ENCODE measurements at regions not wholly inside any gene's neighbourhood (a gene's known extent, or its start where the extent isn't known, plus 50 kb on each side); places are given as distances from the start of the nearest gene placed in this dataset.

- DNase-seq (ENCODE audit: low spot score), result no peak
These were observed 302.6 kb upstream of the SLC14A2 start for GRCh38 chr18:45312555-45313126.

DNA sequence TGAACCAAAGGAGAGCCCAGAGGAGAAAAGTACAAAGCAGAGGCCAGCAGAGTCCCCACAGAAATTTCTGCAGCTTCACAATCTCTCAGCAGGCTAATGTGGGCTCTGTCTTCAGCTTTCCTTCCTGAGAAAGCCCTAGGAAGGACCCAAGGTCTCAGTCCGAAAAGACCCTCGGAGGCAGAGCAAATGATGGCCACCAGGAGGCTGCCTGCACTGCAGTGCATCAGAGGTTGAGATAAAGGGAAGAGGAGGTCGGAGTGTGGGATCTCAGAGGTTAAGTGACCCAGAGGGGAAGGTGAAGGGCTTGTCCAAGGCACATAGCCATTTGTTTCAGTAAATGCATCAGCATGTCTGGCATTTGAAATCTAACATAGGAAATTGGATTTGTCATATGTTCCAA, 299.1 kb upstream of the SLC14A2 start:
- DNase-seq (ENCODE audit: low spot score), result no peak

- DNase-seq (ENCODE audit: low spot score), result no peak
These were observed 297.2 kb upstream of the SLC14A2 start for GRCh38 chr18:45317948-45318640.

DNA sequence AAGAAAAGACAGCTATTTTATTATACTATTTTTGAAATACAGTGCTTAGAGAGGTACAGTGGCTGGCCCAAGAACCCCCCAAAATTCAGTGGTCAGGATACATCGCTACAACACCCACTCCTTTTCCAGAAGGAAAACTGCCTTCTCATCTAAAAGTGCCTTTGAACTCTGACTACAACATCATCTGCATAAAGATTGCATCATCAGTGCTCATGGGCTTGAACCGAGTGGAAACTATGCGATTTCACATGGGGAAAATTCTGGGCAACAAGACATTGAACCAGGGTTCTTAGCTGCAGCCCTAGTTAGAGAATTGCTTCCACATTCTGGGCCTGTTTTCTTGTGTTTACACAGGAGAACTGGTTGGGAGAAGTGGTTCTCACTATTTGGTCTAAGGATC, 294.6 kb upstream of the SLC14A2 start:
- no peak for DNase-seq (ENCODE audit: low spot score)

GRCh38 chr18:45321520-45321919, 293.8 kb upstream of the SLC14A2 start:
- no peak for DNase-seq (ENCODE audit: low spot score)

DNA sequence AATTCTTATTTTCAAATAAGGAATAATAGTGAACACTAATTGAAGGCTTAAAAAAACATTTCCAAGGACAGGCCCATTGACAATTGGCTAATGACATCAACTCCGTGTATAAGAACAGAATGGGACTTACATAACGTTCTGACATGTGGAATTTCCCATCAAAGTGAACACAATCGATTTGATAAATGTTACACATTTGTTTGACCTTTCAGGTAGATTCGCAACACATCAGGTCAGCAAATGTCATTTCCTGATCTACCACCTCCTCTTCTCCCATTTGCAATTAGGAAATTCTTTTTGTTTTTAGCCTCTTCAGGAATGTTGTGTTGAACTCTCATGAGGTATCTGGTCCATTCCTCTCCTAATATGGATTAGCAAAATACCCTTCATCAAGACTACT, 292.9 kb upstream of the SLC14A2 start:
- DNase-seq (ENCODE audit: low spot score), result no peak

DNA sequence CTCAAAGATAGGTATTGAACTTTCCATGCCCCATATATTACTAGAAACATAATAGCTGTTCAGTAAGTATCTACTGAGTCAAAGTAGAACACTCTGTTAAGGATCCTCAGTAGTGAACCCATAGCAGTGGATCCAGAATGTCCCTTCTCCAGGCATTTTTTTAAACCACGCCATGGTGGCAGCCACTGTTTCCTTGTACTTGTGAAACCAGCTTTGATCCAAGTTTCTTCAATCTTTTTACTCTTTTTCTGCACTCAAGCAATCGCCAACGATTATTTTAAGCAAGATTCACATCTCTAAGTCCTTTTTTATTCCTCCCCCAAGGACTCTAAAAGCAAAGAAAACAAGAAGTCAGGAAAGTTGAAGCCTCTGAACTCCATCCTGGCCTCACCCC, 291.2 kb upstream of the SLC14A2 start:
- no peak for DNase-seq (ENCODE audit: low spot score)

DNA sequence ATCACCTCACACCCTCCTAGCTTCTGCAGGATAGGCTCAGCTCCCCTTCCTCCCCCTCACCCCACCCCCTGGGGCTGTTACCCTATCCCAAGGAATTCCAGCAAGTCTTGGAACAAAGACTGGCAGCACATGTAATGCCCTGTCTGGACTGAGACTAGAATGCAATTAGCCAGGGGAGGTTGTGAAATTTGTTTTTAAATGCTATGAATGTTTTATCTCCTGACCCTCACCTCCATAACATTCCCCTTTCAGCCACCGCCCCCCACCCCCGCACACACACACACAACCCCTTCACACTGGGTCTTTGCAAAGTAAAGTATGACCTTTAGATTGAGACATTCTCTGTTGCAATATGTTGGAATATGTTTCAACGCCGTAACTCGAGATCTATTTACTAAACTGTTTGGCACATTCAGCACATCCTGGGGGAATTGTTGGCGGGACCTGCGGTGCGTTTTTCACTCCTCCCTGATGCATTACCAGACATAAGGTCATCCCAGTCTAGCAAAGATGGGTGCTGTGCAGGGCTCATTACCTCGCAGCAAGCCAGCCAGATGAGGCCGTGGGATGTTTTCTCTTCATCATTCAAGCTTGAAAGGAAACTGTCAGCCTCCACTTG, 290.7 kb upstream of the SLC14A2 start:
- DNase-seq (ENCODE audit: low spot score), result no peak

DNA sequence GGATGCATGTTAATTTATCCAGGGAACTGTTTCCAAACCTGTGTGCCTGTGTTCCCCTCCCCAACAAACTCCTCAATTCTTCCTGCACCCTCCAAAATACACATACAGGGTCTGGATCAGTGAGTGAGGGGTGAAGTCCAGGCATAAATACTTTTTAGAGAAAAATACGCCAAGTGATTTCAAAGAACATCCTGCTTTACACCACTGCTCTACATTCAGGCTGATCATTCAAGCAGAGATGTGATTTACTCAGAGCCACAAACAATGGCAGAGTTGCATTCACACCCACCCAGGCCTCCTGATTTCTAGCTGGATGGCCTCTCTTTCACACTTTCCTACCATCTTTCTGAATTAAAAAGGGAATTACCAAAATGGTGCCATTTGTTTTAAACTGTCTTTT, 289.5 kb upstream of the SLC14A2 start:
- DNase-seq (ENCODE audit: low spot score), result no peak

- DNase-seq (ENCODE audit: low spot score), result no peak
These were observed 288.8 kb upstream of the SLC14A2 start for GRCh38 chr18:45326505-45326904.

DNA sequence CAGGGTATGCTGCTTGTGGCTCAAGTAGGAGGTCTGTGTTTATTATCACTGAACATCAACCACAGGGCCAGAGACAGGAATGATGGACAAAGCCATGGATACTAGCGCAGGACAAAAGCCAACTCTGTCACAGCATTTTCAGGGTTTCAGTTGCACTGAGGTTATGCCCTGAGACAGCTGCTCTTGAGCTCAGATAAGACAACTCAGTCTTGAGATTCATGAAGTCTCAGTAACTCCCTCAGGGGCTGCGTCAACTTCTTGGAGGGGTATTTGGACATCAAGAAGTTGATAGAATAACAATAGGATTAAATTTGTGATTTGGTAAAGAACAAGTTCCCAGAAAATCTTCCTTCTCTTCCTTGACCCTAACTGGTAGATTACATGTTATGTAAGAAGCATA, 287.0 kb upstream of the SLC14A2 start:
- DNase-seq (ENCODE audit: low spot score), result no peak

GRCh38 chr18:45328811-45329210, 286.5 kb upstream of the SLC14A2 start:
- DNase-seq (ENCODE audit: low spot score), result no peak

- no peak for DNase-seq (ENCODE audit: low spot score)
These were observed 286.0 kb upstream of the SLC14A2 start for GRCh38 chr18:45329316-45329715.

- no peak for DNase-seq (ENCODE audit: low spot score)
These were observed 285.1 kb upstream of the SLC14A2 start for GRCh38 chr18:45330170-45330594.

DNA sequence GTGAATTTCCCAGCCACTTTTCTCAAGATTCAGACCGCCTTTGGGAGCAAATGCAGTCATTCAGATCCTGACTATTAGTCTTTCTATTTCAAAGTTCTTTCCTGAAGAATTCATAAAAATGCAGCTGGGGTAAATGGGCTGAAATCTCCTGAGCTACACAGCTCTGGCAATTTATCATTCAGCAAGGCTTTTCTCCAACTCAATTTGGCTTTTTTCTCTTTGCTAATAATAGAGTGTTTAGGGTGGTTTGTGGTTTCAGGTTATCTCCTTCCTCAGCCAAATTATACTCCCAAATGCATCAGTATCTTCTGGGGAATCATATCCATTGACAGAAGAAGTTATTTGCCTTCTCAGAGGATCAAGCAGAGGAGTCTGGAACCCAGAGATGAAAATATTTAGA, 282.4 kb upstream of the SLC14A2 start:
- no peak for DNase-seq (ENCODE audit: low spot score)

GRCh38 chr18:45334191-45334590, 281.1 kb upstream of the SLC14A2 start:
- no peak for DNase-seq (ENCODE audit: low spot score)

GRCh38 chr18:45335282-45336043, 279.8 kb upstream of the SLC14A2 start:
- DNase-seq (ENCODE audit: low spot score), result no peak

DNA sequence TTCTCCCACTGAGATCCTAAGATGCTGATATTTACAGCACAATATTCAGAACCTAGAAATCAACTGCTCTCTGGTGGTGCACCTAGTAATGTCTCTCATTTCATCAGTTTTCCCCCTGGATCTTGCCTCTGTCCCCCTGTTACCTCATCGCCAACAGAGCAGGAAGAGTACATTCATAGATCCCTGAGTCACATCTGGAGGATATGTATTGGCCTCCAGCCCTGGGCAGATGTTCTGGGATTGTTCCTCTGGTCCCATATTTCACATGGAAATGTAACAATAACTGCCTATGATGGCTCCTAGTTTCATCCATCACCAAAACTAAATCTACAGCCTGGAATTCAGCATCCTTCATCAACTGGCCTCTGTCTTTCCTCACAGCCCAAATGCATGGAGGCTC, 278.8 kb upstream of the SLC14A2 start:
- no peak for DNase-seq (ENCODE audit: low spot score)

DNA sequence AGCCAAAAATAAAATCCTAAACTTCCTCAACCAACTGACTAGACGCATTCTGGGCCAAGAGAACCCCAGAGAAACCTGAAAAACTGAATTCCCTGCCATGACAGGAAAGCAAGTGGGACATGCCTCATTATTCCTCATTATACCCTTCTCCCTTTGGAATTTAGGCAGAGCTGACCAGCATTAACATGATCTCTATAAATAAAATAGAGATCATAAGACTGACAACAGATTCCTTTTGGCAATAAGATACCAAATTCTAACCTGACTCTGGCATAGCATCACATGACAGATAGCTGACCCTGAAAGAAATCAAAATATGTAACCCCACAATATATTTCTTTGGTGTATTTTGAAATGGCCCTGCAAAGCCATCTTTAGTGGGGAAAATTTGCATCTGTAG, 277.8 kb upstream of the SLC14A2 start:
- no peak for DNase-seq (ENCODE audit: low spot score)

- DNase-seq (ENCODE audit: low spot score), result no peak
These were observed 275.3 kb upstream of the SLC14A2 start for GRCh38 chr18:45339810-45340550.

- DNase-seq (ENCODE audit: low spot score), result no peak
These were observed 274.4 kb upstream of the SLC14A2 start for GRCh38 chr18:45340884-45341283.

DNA sequence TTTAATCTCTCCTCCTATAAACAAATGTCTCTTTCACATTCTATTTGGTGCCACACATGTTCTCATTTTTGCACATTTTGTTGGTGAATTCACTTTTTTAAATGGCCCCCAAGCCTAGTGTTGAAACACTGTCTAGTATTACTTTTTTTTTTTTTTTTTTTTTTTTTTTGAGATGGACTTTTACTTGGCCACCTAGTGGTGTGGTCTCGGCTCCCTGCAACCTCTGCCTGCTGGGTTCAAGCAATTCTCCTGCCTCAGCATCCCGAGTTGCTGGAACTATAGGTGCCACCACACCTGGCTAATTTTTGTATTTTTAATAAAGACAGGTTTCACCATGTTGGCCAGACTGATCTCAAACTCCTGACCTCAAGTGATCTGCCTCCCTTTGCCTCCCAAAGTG, 273.8 kb upstream of the SLC14A2 start:
- no peak for DNase-seq (ENCODE audit: low spot score)
